ENCODE measurements at regions not wholly inside any gene's neighbourhood (a gene's known extent, or its start where the extent isn't known, plus 50 kb on each side); places are given as distances from the start of the nearest gene placed in this dataset.

DNA sequence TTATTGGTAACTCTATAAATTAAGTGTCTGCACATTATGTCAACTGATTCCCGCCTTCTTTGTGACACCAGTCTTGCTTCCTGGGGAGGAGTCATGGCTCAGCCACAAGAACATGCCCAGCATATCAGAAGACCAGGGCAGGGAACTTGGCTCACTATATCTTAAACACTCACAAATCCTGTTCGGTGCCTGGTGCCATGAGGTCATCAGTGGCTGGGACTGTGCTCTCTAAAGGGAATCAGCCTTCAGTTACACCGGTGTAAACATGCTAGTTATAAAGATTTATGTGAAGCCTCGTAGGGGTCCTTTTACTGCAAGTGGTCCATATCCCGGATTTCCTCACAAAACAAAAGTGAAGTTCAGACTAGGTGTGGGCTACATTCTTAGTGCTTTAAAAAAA is 73.1 kb upstream of the ZNF521 start:
- no peak for DNase-seq

DNA sequence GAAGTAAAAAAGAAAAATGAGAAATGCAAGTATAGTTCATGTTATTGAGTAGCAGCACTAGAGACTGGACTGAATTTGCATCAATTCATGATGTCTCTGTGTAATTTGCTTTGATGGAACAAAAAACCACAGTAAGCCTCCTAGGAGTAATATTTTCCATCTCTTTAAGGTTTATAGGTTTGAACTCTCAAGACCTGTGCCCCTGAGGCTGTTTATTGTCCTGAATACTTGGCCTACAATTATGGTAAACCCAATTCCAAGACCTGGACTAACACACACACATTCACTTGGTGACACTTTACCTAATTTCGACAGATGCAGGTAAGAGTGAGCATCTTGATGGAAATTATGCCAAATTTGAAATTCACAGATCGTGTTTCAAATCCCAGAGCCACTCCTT is 71.8 kb upstream of the ZNF521 start:
- no peak for DNase-seq

- no peak for DNase-seq
Measured at GRCh38 chr18:25423267-25423666, 71.3 kb upstream of the ZNF521 start.

GRCh38 chr18:25422230-25422629 is 70.3 kb upstream of the ZNF521 start:
- no peak for DNase-seq

DNA sequence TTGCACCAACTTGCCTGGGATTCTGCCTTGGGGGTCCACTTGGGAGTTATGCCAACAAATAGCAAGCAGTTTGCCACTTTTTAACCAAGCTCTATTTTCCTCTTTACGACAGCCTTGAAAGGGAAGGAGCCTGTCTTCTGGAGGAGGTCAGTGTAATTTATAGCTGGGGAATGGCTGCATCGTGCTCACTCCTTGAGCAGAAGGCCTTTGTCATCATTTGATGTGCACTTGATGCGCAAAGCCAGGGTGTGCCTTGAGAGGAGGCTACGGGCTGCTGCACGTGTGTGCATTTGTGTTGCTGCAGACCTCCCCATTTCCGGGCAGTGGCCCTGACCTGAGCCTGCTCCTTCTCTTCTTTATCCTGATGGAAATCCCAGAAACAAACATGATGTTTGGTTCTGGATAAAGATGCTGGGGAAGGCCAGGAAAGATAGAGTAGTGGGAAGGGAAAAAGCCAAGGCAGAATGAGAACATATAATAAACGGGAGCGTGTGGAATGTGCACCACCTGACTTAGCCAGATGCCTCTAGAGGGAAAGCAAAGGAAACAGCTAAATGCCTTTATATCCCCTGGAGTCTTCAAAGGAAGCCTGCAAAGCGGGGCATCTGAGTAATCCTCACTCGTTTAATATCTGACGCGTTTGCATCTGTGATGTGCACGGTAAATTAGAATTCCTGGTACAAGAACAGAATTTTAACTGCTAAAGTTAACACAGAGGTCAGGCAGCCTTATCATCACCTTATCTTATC is 68.3 kb upstream of the ZNF521 start:
- no peak for DNase-seq

DNA sequence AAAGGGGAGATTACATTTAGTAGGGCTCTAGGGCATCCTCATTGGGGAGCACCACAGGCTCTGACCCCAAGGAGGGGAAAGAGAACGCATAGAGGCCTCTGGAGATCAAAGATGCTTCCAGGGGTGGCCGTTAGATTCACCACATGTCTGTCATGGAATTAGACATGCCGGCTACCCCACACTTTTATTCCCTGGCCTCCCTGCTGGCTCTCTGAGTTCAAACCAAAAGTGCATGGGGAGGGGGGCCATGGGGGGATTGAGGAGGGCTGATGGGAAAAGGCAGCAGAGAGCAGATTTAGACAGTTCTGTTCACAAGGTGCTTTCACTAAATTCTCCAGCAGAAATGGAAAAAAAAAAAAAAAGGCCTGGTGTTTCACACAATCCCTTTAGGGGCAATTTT is 64.4 kb upstream of the ZNF521 start:
- no peak for DNase-seq

DNA sequence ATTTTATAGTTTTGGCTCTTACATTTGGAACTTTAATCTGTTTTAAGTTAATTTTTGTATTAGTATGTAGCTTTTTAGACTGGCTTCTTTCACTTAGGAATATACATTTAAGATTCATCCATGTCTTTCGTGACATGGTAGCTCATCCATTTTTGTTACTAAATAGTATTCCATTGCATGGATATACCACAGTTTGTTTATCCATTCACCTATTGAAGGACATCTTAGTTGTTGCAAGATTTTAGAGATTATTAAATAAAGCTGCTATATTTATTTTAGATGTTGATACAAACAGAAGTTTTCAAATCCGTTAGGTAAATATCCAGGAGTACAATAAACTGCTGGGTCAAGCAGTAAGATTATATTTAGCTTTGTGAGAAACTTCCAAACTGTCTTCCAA is 58.0 kb upstream of the ZNF521 start:
- DNase-seq = no peak

DNA sequence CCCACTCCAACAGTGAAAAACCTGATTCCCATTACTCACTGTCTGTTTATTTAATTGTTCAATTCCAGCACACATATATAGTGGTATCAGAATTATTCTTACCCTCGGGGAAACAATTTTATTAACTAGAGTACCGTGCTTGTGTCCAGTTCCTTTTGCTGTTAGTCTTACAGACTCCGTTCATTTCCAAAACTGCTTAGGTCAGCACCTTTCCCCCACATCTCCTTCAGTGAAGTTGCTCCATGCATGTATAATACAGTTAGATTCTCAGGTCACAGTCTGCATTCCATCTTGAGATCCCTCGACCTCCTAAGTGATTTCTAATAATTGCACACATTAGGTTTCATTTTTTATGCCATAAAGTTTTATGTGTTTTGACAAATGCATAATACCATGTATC is 56.3 kb upstream of the ZNF521 start:
- DNase-seq = no peak
